ENCODE measurements at regions not wholly inside any gene's neighbourhood (a gene's known extent, or its start where the extent isn't known, plus 50 kb on each side); places are given as distances from the start of the nearest gene placed in this dataset.
"Not testable (repeated sequence)": the region's sequence is repeated elsewhere in the genome, so short reads cannot be mapped to it uniquely, and the experiment has no call there.

DNA sequence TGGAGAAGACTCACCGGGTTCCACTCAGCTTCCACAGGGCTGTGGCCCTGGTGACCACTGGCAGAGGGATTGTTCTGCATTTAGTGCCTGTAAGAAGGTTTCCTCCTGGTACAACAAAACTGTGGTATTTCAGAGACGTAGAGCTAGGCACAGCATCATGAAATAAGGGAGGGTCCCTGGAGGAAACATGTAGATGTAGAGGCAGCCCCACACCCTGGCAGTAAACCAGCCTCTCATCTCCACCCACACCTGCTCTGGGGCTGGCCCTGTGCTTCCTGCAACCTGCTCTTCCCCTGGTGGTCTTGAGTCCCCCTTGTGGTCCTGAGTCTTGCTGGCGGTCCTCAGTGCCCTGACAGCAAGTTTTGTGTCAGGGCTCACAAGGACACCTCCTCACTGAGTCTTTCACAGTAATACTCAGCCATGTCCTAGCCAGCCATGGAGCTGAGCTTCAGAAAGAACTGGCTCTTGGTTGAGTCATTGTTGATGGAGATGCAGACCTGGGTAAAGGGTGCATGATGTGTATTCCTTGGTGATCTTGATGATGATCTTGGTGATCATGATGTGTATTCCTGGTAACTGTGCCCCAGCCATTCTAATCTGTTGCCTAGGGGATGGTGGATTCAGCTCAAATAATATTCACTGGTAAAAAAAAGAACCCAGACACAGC, 121.8 kb downstream of the OR4M2 start:
- FAIRE-seq, result not testable (repeated sequence)

DNA sequence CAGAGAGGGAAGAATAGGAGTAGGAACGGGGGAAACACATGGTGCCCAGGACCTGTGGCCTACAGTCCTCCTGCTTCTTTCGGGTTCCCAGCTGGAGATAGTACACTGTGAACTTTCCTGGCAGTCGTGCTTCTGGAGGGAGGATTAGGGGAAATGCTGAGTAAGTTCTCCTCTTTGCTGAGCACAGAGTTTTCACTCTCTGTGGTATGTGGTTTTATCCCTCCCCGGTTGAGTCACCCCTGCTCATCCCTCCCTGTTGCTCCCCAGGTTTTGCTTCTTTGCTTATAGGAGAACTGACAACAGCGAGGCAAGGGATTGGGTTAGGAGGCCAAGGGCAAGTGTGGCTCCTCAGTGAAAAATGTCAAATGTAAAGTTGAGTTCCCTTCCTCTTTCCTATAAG, 122.9 kb downstream of the OR4M2 start:
- FAIRE-seq, result not testable (repeated sequence)

DNA sequence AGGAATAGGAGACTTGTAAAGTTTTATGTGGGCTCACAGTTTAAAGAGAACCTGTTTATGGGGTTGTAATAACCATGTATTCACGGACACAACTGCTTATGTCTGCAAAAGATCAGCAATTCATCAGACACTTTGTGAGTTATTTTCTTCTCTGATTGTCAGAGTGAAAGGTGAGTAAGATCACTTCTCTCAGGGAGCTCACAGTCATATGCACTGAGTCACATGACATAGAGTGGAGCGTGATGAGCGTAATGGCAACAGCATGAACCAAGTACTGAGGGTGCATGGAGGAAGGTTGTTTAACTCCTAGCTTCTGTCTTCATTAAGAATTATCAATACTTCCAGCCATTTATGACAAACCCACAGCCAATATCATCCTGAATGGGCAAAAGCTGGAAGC, 128.8 kb downstream of the OR4M2 start:
- not testable (repeated sequence) for FAIRE-seq

DNA sequence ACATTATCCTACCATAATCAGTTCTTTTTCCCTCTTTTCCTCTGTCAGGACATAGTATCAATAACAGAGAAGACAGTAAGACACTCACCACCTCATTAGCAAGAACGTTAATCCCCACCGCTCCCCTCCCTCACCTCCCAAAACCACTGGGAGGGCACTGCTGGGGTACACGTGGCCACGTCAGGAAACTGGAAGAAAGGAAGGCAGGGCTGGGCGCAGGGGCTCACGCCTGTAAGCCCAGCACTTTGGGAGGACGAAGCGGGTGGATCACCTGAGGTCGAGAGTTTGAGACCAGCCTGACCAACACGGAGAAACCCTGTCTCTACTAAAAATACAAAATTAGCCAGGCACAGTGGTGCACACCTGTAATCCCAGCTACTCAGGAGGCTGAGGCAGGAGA, 142.3 kb downstream of the OR4M2 start:
- not testable (repeated sequence) for FAIRE-seq

DNA sequence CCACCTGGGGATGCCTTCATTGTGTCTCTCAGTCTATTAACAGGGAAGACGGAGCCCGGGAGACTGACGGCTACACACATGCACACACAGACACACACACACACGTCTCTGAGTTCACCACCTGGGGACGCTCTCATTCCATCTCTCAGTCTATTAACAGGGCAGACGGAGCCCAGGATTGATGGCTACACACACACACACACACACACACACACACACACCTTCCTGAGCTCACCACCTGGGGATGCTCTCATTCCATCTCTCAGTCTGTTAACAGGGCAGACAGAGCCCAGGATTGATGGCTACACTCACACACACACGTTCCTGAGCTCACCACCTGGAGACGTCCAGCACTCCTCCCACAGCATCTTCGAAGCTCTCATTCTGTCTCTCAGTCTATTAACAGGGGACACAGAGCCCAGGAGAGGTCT, 143.9 kb downstream of the OR4M2 start:
- FAIRE-seq, result no peak

DNA sequence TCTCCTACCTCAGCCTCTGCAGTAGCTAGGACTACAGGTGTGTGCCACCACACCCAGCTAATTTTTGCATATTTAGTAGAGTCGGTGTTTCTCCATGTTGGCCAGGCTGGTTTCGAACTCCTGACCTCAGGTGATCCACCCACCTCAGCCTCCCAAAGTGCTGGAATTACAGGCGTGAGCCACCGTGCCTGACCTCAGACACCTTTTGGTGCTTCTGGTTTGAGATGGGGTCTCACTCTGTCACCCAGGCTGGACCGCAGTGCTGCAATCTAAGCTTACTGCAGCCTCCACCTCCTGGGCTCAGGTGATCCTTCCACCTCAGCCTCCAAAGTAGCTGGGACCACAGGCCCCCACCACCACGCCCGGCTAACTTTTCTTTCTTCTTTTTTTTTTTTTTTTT, 144.6 kb downstream of the OR4M2 start:
- not testable (repeated sequence) for FAIRE-seq

DNA sequence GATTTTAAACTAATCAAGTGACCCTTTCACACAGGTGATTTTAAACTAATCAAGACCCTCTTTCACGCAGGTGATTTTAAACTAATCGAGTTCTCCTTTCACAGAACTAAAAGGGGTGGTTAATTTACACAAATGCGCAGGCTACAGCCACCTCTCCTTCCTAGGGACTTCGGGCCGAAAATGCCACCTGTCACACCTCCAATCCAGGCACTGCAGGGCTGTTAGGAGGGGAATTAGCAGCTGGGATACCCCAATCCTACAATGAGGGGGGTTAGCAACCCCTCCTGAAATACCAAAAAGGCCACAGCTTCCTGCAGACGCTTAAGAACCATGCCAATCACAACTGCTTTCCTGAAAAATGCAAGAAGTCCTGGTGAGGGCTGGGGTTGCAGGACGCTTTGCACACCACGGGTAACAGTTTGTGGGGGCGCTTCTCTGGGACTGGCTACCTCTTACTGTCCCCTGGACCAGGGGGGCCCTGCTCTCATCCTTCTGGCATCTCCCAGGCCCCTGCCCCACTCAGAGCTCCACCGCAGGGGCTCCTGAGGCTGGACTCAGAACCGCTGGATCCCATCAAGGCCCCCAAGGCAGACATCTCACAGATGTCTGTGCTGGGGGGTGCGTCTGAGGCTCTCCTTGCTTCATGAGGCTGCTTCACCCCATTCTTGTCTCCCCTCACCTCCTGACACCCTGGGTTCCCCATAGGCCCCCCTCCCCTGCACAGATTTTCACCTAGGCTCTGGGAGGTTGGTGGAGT, 145.9 kb downstream of the OR4M2 start:
- no peak for FAIRE-seq

DNA sequence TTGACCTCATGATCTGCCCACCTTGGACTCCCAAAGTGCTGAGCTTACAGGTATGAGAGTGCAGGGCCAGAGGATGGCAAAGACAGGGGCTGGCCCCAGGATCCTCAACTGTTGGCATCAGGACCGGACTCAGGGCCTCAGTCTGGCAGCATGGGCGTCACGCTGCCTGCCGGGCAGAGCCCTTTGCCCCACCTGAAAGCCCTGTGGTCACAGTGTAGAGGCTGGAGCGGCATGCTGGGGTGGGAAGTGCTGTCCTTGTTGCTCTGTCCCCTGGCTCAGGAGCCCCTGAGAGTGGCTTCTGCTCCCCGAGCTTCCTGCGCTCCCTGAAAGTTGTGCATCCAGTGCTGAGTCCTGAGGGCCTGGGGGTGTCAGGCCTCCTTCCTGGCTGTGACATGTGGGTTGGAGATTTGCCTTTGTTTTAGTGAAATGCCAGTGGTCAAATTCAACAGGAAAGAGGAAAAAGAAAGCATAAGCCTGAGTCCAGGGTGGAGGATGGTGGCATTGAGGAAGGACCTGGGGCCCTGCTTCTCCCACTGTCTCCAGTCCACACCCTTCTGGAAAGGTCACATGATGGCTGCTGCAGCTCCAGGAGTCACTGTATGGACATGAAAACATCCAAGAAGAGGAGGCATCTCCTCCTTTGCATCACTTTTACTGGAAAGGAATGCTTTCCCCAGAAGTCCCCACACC, 147.2 kb downstream of the OR4M2 start:
- FAIRE-seq, result no peak

DNA sequence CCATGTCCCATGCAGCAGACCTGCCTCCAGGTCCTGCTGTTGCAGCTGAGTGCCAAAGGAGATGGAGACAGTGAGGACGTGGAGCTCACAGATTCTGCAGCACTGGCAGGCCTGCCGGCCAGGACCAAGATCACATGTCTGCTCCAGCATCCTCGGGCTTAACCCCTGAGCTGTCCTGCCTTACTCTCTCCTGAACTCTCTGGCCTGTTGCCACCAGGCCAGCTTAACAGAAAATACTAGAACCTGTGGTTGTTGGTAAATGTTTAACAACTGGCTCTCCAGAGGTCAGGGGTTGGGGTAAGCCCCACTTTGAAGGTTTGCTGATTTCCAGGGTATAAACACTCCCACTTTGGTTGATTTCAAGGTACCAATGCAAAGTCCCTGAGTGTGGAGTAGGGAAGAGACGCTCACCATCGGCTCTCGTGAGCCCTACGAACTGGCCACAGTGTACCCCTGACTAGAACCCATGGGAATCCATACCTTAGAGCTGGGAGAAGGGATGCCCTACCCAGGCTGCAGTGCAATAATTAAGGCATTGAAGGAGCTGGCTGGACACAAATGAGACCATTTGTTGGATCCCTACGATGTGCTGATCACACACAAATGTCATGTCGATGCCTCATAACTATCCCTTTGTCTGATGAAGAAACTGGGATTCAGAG, 147.9 kb downstream of the OR4M2 start:
- FAIRE-seq, result no peak

DNA sequence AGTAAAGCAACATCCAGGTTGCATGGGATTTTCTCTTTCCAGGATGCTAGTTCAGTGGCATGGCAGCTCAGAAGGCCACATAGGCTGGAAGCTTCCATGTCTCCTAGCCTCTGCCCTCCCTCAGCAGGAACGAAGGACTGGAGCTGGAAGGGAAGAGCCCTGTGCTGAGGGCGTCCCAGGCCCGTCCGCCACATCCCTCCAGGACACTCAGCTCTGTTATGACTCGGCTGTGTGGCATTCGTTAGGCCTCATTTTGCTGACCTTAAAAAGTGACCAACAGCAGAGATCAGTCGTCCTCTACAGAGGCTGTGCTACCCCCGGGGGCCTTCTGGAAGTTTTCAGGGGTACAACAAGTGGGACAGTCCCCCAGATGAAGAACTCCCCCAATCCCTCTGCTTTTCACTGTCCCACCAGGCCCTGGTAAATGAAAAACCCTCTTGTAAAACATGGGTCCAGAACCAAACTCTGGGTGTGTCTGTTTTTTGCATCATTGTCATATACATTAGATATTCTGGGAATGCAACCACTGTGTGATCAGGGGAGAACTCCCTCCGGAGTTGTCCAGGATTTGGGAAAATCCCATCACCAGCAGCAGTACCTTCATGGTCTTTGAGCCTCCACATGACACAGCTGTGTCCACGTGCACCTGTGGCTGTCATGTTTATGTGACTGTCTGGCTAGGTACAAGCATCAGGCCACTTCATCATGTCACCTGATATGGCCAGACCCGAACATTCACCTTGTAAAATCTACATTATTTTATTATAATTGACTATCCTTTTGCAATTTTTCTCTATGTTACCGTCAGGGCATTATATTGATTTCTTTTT, 149.9 kb downstream of the OR4M2 start:
- no peak for FAIRE-seq

DNA sequence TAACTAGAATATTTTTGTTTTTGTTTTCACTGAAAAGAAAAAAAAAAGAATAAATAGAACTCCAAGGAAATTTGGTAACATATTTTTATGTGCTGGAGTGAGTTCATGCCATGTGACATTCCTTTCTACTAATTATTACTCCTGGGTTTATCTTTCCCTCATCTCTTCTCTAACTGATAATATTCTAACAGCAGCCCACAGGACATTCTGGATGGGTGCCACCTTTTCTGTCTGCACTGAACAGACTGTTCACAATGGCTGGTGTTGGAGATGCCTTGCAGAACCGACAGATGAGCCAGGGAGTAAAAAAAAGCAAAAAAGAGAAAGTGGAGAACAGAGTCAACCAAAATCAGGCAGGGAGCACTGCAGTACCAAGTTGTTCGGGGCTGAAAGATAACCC, 151.3 kb downstream of the OR4M2 start:
- FAIRE-seq, result no peak

DNA sequence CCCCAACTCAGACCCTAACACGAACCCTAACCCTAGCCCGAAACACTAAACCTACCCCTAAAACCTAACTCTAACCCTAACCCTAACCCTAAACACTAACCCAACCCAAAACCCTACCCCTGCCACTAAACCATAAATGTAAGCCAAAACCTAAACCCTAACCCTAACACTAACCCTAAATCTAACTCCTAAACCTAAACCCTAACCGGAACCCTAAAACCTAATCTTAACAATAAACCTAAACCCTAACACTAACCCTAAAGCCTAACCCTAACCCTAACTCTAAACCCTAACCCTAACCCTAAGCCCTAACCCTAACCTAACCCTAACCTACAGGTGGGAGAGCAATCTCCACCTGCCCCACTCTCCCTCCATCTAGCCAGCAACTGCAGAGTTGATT, 152.3 kb downstream of the OR4M2 start:
- FAIRE-seq, result no peak

DNA sequence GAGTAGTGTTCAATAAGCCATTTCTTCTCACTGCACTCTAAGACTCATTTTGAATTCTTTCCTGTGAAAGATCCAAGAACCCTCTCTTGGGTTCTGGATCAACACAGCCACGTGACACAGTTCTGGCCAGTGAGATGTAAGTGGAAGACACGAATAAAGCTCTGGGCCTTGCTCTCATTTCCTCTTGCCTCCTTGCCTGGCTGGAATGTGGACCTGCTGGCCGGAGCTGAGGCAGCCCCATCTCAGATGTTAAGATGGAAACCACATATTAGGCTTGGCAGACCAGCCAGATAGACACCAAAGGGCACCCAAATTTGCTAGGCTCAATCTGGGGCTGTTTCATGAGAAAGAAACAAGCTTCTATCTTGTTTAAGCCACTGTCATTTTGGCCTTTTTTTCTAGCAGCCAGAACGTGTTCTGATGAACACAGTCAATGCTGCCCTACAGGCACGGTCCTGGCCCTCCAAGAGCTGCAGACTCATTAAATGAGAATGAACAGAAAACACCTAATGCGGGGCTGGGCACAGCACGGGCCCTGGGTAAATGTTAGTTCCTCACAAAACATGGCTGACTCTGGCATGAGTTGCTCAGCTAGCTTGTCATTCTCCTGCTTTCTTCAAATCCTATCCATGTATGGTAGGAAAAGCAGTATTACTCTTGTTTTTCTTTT, 155.1 kb downstream of the OR4M2 start:
- FAIRE-seq, result not testable (repeated sequence)

DNA sequence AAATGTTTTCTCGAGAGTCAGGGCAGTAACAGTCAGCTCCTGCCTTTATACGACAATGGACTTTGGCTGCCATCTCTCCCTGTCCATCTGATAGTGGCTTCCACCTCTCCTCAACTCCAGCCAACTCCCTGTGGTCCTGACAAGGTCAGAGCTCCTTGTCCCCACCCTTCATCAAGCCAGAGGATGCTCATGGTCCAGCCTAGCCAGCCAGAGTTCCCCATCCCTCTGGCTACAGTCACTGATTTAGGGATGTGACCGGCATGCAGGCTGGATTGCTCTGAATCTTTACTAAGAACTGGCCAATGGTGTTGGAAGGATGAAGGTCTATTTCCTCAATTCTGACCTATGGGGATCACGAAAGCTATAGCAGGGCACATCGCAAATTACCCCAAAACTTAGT, 156.1 kb downstream of the OR4M2 start:
- FAIRE-seq, result no peak

DNA sequence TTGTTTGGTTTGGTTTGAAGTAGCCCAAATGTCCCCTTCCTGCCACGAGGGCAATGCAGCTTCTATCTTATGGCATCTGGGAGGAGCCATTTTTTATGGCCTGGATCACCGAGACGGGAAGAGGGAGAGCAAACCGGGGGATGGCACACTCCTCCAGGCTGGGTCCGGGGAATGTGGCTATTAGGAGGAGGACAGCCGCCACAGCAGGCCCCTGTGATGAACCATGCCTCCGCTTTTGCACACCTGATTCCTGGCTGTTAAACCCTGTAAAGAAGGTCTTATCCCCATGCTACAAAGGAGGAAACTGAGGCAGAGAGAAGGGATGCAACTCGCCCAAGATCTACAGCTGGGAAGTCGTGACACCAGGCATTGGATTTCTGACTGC, 157.6 kb downstream of the OR4M2 start:
- no peak for FAIRE-seq

DNA sequence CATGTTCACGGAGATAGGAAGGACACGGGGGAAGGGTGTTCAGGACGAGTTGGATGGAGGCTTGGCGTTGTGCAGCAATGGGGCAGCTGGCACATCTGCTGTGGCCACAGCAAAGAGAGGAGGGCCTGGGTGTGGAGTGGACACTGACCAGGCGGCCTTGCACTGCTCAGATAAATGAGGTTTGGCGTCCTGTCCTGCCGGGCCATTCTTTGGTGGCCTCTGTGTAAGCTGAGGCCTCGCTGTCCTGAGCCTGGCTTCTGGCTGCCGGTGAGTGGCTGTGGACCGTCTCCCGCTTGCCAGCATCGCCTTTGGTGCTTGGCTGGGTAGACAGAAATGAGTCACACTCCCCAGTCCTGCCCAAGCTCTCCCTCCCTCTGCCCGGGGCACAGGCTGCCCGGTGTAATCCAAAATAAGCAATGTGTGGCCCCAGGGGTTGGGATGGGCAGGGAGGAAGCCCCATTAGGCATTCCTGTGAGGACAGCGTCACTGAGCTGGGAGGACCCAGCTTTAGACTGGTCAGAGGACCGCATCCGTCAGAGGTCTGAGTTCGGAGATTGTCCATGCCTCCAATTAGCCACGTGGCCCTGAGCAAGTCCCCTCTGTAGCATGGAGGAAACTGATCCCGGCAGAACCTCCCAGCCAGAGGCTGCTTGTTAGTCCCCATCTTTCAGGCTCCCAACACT, 158.1 kb downstream of the OR4M2 start:
- FAIRE-seq, result not testable (repeated sequence)

DNA sequence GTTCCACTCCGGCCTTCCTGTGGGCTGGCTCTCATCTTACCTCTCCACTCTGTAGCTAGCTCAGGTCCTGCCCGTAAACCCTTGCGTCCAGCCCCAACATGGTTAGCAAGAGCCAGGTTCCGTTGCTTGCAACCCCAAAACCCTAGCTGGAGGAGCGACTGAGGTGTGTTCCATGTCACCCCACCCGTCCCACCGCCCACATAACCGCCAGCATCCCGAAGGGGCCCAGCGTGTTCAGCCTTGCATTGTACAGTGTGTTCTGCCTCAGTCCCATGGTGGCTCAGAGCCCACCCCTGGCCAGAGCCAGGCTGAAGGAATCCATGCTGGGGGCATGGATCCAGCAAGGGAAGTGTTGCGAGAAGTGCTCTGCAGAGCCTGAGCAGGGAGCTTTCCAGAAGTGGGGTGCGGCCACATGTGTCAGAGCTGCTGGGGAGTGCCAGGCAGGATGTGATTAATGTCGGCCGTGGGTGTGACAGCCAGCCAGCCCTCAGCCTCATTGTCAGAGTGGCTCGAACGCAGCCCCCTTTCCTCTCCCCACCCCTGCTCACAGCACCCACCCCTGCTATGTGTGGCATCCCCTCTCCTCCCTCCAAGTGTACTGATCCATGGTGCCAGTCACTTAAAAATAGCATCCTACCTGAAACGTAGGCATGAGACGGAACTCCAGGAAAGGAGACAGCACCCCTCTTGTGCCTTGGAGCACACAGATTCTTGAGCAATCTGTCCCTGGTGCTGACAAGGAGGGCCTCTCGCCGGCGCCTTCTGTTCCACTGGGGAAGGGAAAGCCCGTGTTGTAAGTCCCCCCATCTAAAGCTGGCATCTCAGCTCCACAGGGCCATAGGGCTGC, 158.9 kb downstream of the OR4M2 start:
- not testable (repeated sequence) for FAIRE-seq

DNA sequence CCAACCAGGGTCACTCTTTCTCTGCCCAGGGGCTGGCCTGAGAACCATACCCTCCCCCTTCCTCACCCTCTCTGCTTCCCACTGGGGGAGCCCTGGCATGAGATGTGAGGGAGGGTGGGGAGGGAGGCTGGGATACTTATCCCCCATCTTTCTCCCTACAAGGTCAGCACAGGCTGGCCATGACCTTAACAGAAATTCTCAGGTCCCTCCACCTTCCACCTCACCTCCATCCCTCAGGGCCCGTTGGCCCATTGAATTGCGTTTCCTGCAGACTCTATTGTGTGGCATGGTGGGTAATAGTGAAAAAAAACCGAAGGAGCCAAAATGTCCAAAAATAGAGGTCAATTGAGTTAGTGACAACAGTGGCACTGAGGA, 159.5 kb downstream of the OR4M2 start:
- no peak for FAIRE-seq

DNA sequence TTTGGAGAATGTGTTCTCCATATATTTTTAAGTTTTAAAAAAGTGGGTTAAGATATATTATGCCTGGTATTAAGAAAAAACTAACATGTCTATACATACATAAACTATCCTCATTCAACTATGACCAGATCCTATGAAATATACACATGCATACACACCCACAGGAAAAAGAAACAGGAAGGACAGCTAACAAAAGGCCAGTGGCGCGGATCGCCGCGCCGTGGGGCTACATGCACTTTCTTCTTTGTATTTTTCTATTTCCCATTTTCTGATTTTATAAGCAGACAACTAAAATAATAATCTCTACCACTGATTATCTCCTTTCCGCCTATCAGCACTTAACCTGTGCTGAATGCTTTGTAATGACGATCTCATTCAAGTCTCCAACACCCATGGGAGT, 160.1 kb downstream of the OR4M2 start:
- no peak for FAIRE-seq

DNA sequence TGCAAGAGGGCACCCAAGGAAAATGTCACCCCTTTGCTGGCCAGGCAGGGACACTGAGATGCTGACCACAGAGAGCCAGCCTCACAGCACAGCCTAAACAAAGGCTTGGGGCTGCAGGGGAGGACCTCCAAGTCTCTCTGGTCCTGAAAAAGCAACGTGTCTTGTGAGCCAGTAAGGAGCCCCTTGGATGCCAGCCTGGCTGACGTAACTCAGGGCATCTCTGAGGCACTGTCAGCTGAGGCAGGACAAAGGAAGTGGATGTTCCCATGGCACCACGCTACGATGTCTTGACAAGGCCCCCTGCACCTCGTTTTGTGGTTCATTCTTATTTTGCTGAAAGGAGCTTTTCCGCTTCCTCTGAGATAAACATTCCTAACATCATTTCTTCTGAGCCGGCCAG, 160.7 kb downstream of the OR4M2 start:
- no peak for FAIRE-seq

Data from A204.1 (cell line).